Stimulated activated naive CD8-positive, alpha-beta T cell treated with anti-CD3 and anti-CD28 coated beads, Interleukin-15, Interleukin-2, amounts not matched to agents 100 U/mL and 50 U/mL, for 24 hours (primary cell): ENCODE measurements at regions not wholly inside any gene's neighbourhood (a gene's known extent, or its start where the extent isn't known, plus 50 kb on each side); places are given as distances from the start of the nearest gene placed in this dataset.
"Not testable (repeated sequence)": the region's sequence is repeated elsewhere in the genome, so short reads cannot be mapped to it uniquely, and the experiment has no call there.

Experiments
- ATAC-seq: fragments of 150-1000 bp; cut with Tn5 transposase; one replicate; pipeline ENCODE4 v1.10.0; 2021
- DNase-seq: peaks from one replicate; pipeline ENCODE4 v3.0.0; 2021

DNA sequence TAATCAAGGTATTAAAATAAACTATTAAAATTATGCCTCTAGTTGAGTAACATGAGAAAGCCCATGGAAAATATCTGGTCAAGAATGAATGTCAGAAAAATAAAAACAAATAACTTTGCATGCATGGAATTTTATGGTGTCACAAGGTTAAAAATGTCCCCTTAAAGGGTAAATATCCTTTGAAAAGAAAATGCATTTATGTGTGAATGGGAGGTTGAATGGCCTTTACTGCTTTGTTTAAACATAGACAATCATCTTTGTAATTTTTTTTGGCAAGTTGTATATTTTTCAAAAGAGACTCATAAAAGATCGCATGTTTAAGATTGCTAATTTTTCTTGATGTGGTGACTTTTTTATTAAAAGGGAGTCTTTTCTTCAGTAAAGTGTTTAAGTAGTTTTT, 564.2 kb downstream of the NR2F2 start:
- no peak for DNase-seq
- no peak for ATAC-seq

- no peak for DNase-seq
- ATAC-seq = no peak
These were observed 566.3 kb downstream of the NR2F2 start for GRCh38 chr15:96896766-96897165.

DNA sequence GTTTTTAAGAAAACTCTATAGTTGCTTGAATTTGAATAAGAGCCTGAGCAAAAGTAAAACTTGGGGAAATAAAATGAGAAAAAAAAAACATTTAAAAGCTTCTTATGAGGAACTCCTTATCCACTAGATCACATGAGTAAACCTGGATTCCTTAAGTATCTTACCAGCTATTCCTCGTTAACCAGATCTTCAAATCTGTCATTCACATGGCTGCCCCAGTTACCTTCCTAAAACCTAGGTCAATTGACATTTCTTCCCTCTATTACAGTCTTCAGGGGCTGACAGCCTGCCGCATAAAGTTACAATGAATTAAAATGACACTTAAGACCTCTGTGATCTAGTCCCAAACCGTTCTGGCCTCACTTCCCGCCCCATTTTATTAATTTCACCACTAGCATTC, 583.6 kb downstream of the NR2F2 start:
- DNase-seq (no peak), ATAC-seq (no peak)

DNA sequence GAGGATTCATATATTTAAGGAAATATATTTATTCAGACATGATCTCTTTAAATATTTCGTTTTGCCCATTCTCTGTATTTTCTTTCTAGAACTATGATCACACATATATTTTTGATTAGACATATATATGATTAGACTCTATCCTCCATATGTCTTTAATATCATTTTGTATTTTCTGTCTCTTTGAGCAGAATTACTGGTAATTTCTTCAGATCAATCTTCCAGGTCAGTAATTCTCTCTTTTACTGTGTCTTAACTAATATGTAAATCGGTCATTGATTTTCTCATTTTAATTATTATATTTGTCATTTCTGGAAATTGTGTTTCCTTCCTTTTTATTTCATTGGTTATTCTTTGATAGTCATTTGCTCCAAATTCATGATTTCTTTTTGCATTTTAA, 586.2 kb downstream of the NR2F2 start:
- DNase-seq (no peak), ATAC-seq (no peak)

GRCh38 chr15:96924570-96924969, 594.1 kb downstream of the NR2F2 start:
- no peak for ATAC-seq
- DNase-seq = no peak

DNA sequence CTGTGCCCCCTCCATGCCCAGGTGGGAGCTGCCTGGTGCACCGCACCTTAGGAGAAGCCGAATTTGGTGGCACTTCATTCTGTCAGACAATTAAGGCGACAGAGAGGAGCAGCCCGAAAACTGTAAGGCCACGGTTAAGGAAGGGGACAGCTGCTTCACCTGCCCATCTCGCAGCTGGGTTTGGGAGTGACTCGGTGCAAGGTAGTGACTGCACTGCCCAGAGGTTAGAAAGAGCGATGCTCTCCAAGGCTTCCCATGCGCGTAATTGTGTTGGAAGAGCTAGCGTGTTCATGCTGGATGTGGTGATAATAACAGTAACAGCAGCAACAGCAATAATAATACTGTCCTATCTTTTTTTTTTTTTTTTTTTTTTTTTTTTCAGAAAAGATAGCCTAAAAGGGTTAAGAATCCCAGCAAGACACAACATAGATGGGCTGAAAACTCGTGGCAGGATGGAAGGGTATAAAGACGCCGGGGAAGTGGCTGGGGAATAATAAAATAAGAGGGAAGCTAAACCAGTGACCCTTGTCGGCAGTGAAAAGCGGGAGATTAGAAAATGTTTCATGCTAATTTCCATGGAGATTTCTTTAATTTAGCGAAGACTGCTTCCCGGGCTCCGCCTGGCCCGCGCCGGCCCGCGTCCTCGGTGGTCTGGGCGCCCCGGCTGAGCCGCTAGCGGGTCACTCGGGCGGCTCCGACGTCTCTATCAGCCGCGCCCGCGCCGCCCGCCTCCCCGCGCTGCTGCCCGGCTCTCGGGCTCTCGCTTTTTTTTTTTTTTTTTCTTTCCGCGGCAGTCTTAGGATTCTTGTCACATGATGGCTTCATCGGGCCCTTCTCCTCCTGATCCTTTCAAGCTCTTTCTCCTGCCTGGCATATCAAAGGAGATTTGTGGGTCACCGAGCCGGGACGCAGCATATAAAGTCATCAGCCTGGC, 617.1 kb downstream of the NR2F2 start:
- ATAC-seq = no peak
- no peak for DNase-seq

- ATAC-seq (no peak), DNase-seq (no peak)
These were observed 618.5 kb downstream of the NR2F2 start for GRCh38 chr15:96948981-96949380.

DNA sequence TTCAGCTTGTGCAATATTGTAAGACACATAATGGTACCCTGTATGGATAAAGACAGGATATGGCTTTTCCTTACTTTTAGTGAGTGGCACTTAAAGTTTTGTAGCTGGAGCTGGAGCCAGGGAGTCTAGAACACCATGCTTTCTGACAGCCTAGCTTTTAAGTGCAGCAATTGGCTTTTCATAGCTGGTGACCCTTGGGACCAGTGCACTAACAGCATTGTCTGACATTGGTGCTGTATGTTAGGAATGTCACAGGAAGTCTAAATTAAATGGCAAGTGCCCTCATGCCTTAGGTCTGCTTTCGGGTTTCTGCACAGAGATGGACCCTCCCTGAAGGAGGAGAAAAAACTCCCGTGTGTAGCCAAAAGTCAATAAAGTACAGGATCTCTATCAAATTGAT, 628.2 kb downstream of the NR2F2 start:
- DNase-seq (no peak), ATAC-seq (no peak)

DNA sequence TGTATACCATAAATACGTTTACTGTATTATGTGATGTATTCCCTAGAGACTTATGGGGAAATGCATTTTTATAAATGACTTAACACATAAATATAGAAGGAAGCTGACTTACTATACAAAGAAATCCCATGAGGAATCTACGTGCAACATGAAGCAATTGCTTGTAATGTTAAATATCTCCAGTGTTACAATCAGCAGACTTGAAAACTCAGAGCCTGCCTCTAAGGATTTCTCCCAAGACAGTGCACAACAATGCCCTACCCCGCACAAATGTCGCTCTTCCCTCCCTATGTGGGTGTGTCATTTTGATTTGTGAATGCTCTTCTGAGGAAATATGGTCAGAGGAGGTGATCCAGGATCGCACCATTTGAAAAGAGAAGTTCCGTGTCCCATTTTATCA, 629.0 kb downstream of the NR2F2 start:
- ATAC-seq = no peak
- no peak for DNase-seq

DNA sequence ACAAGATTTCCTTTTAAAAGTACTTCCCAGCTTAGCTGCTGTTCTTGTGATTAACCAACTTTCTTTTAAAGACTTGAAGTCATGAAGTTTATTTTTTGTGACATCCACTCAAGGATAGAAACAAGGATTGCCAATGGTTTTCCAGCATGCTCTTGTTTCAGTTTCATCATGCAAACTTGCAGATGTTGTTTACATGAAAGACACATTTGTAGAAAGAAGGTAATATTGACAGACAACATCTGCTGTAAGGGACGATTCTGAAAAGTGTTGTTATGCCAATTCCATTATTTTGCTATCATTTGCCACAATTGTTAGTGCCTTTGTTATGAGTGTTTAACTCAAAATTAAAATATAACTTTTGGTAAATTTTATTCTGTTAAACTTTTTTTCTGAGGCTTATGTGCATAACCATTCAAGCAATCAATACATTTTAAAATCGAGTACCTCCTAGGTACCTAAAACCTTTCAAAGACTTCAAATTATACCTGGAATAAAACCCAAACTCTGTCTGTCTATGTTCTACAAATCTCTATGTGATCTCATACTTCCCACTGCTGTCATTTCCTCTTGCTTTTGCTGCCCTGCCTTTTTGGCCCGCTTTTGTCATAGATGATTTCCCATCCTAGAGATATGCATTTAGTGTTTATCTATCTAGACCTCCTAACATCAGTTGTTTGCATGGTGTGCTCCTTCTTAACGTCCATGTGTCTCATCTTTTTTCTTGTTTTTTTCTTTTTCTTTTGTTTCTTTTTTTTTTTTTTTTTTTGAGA, 630.4 kb downstream of the NR2F2 start:
- no peak for ATAC-seq
- DNase-seq = no peak

DNA sequence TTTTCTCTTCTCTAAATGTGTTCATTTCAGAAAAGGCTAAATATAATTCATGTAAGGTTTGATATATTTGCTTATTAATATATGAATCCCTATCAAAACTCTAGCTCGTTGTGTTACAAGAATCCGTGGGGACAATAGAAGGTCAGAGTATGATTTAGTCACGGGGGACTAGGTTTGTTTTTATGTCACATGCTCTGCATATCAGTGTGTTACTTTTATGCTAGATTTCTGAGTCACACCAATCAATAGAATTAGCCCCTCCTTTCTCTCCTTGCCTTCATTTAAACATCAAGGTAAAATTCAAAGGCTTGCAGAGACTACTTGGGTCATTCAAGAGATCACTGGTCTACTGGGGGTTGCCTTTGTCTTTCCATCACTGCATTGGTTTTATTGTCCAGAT, 636.1 kb downstream of the NR2F2 start:
- DNase-seq = no peak
- no peak for ATAC-seq

- ATAC-seq (no peak), DNase-seq (no peak)
These were observed 639.5 kb downstream of the NR2F2 start for GRCh38 chr15:96969732-96970710.

DNA sequence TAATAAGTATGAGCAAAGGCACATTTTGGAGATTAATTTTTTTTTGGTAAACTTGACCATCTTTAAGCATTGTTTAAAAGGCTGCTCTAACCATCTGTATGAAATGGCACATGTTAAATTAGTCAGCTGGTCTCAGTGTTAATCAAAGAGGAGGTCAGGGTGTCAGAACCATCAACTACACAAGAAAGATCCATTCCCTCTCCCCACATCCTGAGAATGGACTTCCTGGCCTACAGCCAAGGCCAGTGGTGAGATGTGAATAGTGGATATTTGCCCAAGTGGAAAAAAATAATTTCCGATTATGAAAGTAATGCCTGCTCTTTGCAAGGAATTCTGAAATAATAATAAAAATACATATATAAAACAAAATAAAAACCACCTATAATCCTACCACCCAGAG, 641.7 kb downstream of the NR2F2 start:
- ATAC-seq (no peak), DNase-seq (no peak)

GRCh38 chr15:96974761-96975160, 644.3 kb downstream of the NR2F2 start:
- ATAC-seq = no peak
- no peak for DNase-seq

DNA sequence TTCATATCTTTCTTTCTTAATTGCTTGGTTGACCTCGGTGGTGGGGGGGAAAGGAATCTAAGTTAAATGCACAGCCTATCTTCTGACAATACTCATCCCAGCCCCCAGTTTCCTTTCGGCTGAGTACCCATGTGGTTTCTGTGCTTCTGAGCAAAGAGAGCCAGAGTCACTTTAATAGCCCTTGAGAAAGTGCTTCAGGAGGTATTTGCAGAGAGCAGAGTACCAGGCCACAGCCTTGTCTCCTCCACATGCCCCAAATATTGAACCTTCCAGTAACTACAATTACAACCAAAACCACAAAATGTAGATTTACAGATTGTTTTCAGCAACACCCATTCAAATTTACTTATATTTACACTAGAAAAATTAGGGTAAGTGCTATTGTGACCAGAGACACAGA, 647.4 kb downstream of the NR2F2 start:
- no peak for DNase-seq
- ATAC-seq = no peak

DNA sequence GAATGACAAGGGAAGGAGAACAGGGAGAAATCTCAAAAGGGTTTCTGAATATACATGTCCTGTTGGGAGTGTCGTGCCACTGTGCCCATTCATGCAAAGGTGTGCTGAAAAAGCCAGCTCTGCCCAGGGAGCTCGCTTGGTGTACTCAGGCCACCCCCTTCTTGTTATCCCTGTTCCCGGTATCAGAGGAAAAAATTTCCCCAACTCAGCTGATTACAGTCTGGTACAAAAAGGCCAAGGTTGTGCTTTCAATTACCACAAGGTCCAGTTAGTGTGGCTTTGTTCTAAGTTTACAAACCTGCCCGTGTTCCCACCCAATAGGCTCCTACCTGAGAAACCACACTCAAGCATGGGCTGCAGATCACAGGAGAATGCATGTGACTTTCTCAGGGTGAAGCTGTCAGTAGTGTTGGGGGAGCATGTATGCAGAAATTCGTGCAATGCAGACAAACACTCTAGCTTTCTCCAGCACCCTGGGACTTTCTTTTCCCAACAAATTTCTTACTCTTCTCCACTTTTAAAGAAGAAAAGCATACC, 648.5 kb downstream of the NR2F2 start:
- DNase-seq (no peak), ATAC-seq (no peak)

DNA sequence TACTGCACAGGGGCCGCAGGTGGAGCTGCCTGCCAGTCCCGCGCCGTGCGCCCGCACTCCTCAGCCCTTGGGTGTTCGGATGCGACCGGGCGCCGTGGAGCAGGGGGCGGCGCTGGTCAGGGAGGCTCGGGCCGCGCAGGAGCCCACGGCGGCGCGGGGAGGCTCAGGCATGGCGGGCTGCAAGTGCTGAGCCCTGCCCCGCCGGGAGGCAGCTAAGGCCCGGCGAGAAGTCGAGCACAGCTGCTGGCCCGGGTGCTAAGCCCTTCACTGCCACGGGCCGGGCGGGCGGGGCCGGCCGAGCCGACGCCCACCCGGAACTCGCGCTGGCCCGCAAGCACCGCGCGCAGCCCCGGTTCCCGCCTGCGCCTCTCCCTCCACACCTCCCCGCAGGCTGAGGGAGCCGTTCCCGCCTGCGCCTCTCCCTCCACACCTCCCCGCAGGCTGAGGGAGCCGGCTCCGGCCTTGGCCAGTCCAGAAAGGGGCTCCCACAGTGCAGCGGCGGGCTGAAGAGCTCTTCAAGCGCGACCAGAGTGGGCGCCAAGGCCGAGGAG, 653.7 kb downstream of the NR2F2 start:
- DNase-seq, ATAC-seq: not testable (repeated sequence)

DNA sequence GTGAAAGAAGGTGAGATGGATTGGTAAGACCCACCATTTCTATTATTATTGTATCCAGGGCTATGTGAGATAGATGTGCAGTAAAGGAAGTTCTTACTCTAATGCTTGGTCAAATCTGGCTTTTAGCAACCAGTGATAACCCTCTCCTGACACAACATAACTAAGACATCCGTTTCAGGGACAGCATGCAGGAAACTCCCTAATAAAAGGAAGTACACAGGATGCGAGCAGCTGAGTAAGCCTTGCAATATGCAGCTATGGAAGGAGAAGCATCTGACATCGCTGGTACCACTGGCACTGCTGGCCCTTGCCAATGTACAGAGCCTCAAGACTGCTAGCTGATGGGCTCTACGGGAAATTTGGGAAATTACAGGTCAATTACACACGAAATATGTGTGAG, 662.3 kb downstream of the NR2F2 start:
- ATAC-seq = no peak

GRCh38 chr15:96997538-96997937, 667.0 kb downstream of the NR2F2 start:
- no peak for ATAC-seq
- no peak for DNase-seq

More for the DNA sequence above, 662.3 kb downstream of the NR2F2 start:
- DNase-seq = no peak

- ATAC-seq = no peak
- DNase-seq = no peak
These were observed 678.5 kb downstream of the NR2F2 start for GRCh38 chr15:97009031-97009431.

- DNase-seq (no peak), ATAC-seq (no peak)
These were observed 682.5 kb downstream of the NR2F2 start for GRCh38 chr15:97012986-97013385.

DNA sequence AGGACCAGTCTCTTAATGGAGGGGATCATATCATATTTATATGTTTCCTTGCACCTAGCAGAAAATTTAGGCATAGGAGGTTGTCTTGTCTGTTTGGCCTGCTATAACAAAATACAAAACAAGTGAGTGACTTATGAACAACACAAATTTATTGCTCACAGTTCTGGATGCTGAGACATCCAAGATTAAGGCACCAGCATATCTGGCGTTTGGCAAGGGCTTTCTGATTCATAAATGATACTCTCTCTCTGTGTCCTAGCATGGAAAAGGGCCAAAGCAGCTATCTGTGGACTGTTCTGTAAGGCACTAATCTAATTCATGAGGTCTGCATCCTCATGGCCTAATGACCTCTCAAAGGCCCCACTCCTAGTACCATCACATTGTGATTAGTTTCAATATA, 683.0 kb downstream of the NR2F2 start:
- DNase-seq (no peak), ATAC-seq (no peak)
